Mesothelial cell of epicardium (in vitro differentiated cells): ENCODE measurements at regions not wholly inside any gene's neighbourhood (a gene's known extent, or its start where the extent isn't known, plus 50 kb on each side); places are given as distances from the start of the nearest gene placed in this dataset.

Experiments
- DNase-seq, 2 experiments: peaks; one replicate each; pipeline ENCODE4 v3.0.0; 2021; ENCODE audit warnings: low spot score in 2 of 2; ENCODE audit not compliant: unreplicated experiment in 2 of 2
- H3K27ac Mint-ChIP-seq: 2 replicates; pipeline ENCODE4 v1.8.0; 2021; ENCODE audit warnings: mixed read lengths
- H3K27me3 Mint-ChIP-seq: 2 replicates; pipeline ENCODE4 v1.8.0; 2021; ENCODE audit warnings: low read depth, mixed read lengths
- H3K36me3 Mint-ChIP-seq: 2 replicates; pipeline ENCODE4 v1.8.0; 2021; ENCODE audit warnings: mixed read lengths
- H3K4me1 Mint-ChIP-seq: 2 replicates; pipeline ENCODE4 v1.8.0; 2021; ENCODE audit warnings: mixed read lengths
- H3K4me3 Mint-ChIP-seq: 2 replicates; pipeline ENCODE4 v1.8.0; 2021; ENCODE audit warnings: mild to moderate bottlenecking, moderate library complexity, mixed read lengths
- H3K9me3 Mint-ChIP-seq: 2 replicates; pipeline ENCODE4 v1.8.0; 2021; ENCODE audit warnings: mixed read lengths
- TF ChIP-seq, protein P1 (sequence below): fragments of 200-600 bp; sonication (generic); IDR thresholded peaks from one replicate; pipeline ENCODE4 v1.5.0; 2021; ENCODE audit warnings: antibody characterized with exemption; ENCODE audit not compliant: unreplicated experiment

DNA sequence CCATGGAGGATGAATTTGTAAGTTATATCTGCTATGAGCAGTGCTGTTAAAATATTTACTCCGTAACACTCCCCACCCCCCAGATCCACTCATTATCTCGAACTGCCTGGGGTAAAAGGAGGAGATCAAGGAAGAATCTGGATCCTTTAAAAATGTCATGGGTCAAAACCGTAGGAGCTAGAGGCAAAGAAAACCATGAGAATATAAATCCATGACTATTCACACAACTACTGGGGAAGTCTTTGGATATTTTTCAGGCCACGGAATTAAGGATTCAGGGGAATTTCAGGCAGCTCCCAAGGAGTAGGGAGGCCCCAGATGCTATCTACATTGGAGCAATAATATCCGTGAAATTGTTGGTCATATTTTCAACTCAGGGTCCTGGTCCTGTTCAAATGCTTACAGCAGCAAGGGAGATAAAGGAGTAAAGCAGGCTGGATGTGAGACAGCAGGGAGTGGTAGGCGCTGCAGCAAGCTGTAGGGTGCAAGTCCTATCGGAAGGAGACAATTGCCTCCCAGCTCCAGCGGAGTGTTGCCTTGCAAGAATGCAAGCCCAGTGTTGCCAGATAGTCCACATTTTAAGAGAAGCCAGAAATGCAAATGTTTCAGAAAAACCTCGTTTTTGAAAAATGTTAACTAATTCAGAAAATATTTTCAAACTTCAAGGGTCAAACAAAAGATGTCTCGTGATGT lies 116.2 kb upstream of the KIT start:
- H3K4me1 Mint-ChIP-seq = peaks cover 25% of the 10 kb centered on the region

DNA sequence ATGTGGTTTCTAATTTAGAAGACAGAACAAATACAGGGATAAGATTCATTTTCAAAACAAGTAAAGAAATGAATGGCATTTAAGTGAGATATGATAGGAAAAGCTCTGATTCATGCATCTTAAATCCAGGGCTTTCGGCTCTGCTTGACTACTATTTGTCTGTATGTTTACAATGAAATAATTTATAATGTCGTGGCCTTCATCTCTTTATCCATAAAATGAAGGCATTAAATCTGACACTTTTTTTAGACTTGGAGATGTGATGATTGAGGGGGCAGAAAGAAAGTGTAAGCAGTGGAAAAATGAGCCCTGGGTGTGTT lies 115.7 kb upstream of the KIT start:
- no peaks in the 10 kb centered on the region for H3K9me3 Mint-ChIP-seq
- no peak overlapping the region for H3K27ac Mint-ChIP-seq
- H3K4me1 Mint-ChIP-seq = peaks cover 25% of the 10 kb centered on the region
- H3K27me3 Mint-ChIP-seq = peaks cover 4% of the 10 kb centered on the region
- no peak overlapping the region for H3K4me3 Mint-ChIP-seq
- no peaks in the 10 kb centered on the region for H3K36me3 Mint-ChIP-seq
- no peak for DNase-seq
- TF ChIP-seq, protein P1, sequence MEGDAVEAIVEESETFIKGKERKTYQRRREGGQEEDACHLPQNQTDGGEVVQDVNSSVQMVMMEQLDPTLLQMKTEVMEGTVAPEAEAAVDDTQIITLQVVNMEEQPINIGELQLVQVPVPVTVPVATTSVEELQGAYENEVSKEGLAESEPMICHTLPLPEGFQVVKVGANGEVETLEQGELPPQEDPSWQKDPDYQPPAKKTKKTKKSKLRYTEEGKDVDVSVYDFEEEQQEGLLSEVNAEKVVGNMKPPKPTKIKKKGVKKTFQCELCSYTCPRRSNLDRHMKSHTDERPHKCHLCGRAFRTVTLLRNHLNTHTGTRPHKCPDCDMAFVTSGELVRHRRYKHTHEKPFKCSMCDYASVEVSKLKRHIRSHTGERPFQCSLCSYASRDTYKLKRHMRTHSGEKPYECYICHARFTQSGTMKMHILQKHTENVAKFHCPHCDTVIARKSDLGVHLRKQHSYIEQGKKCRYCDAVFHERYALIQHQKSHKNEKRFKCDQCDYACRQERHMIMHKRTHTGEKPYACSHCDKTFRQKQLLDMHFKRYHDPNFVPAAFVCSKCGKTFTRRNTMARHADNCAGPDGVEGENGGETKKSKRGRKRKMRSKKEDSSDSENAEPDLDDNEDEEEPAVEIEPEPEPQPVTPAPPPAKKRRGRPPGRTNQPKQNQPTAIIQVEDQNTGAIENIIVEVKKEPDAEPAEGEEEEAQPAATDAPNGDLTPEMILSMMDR = no peak

More for the DNA sequence above, 116.2 kb upstream of the KIT start:
- H3K36me3 Mint-ChIP-seq = no peaks in the 10 kb centered on the region
- peaks cover 4% of the 10 kb centered on the region for H3K27me3 Mint-ChIP-seq
- no peaks in the 10 kb centered on the region for H3K9me3 Mint-ChIP-seq
- TF ChIP-seq, protein P1 = no peak
- no peak overlapping the region for H3K27ac Mint-ChIP-seq
- H3K4me3 Mint-ChIP-seq = no peak overlapping the region
- DNase-seq = no peak

DNA sequence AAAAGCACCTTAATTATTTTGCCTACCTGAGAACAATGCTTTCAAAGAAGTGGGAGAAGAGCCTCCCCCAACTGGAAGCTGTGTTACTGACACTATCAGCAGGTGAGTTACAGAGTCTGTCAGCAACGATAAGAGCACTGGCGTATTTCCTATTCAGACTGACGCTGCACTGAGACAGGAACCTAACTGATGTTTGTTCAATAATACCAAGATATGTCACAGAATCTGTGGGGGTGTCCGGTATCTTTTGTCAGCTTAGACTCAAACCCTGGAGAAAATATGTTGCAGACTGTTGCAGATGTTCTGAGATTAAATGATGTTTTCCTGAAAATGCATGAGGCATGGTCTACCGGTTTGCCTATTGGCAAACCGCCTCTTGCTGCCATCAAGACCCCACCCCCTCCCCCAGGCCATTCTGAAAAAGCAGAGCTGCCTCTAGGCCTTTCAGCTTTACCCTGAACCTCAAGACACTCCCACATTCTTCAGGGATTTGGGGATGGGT lies 115.2 kb upstream of the KIT start:
- H3K36me3 Mint-ChIP-seq = no peaks in the 10 kb centered on the region
- no peak overlapping the region for H3K4me3 Mint-ChIP-seq
- no peak for DNase-seq
- H3K27ac Mint-ChIP-seq = no peak overlapping the region
- no peaks in the 10 kb centered on the region for H3K9me3 Mint-ChIP-seq
- TF ChIP-seq, protein P1 = no peak
- H3K4me1 Mint-ChIP-seq = peaks cover 25% of the 10 kb centered on the region
- H3K27me3 Mint-ChIP-seq = peaks cover 4% of the 10 kb centered on the region

DNA sequence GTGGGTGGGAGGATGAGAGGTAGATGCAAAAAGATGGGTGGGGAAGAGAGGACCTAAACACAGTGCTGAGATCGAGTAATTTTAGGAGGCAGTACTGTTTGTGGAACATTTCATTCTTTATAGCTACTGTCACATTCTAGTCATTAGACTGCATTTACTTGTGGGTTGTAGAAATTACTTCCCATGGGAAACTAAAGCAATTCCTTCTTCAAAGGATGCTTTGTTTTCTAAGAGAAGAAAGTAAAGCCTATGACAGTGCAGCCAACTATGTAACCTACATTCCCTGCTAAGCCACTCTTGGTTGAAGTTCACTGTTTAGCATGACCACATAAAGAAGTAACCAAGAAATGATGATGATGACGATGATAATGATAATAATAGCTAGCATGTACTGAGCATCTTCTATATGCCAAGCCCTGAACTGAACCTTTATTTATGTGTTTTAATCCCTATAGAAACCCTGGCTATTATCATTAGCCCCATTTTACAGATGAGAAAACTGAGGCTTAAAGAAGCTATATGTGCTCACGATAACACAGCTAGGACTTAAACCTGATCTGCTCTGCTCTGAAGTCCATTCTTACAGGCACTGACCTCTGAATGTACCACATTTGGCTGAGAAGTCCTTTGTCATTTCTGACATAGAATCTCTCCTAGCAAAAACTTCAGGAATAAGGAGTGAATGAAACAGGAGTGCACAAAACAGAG lies 114.5 kb upstream of the KIT start:
- H3K4me3 Mint-ChIP-seq = no peak overlapping the region
- no peak overlapping the region for H3K27ac Mint-ChIP-seq
- DNase-seq = no peak
- H3K9me3 Mint-ChIP-seq = no peaks in the 10 kb centered on the region
- no peaks in the 10 kb centered on the region for H3K36me3 Mint-ChIP-seq
- peaks cover 25% of the 10 kb centered on the region for H3K4me1 Mint-ChIP-seq
- peaks cover 4% of the 10 kb centered on the region for H3K27me3 Mint-ChIP-seq
- TF ChIP-seq, protein P1 = no peak

DNA sequence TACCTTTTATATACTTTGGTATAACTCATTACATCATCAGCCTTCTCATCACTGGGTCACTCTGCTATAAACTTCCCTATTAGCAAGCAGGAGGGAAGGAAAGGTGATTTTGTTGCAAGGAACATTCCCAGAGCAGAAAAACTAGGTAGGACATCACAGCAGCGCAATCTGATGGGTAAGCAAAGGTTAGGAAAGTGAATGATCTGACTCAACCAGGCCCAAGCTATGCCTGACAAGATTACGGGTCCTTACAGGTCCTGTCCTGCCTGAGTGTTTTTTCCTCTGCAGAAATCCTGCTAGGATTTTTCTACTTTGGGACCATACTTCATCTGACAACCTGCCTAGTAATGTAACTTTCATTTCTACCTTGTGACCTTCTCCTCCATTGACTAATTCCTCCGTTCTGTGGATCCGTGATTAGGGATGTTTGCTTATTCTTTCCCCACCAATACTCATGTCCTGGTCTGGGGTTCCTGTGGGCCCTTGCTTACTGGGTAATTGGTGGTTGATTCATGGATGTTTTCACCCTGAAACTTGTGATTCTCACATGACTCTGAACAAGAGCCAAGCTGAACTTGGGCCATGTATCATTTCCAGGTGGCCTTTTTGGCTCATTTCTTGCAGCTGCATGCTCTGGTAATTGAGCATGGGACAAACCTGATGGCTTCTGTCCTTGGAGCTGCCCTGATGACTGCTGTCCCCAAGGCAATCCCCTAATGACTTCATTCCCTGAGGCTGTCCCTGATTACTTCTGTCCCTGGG lies 111.9 kb upstream of the KIT start:
- TF ChIP-seq, protein P1 = no peak
- H3K27ac Mint-ChIP-seq = no peak overlapping the region
- no peaks in the 10 kb centered on the region for H3K36me3 Mint-ChIP-seq
- H3K4me3 Mint-ChIP-seq = no peak overlapping the region
- H3K9me3 Mint-ChIP-seq = no peaks in the 10 kb centered on the region
- DNase-seq = no peak
- H3K4me1 Mint-ChIP-seq = peaks cover 21% of the 10 kb centered on the region
- peaks cover 1% of the 10 kb centered on the region for H3K27me3 Mint-ChIP-seq
